Fibroblast of lung (primary cell): ENCODE measurements at regions not wholly inside any gene's neighbourhood (a gene's known extent, or its start where the extent isn't known, plus 50 kb on each side); places are given as distances from the start of the nearest gene placed in this dataset.

ENCODE experiments used
- DNase-seq, 2 donors: peaks; one replicate each; pipeline versions ENCODE4 v3.0.0 to v3.0.0-alpha.2; 2010; ENCODE audit warnings: low read depth in 2 of 2
- H2AFZ ChIP-seq: 2 replicates; pipeline ENCODE4 v1.5.1; 2012; ENCODE audit warnings: low read length, control low read depth, inconsistent platforms
- H3K27ac ChIP-seq: 2 replicates; pipeline ENCODE4 v1.5.1; 2011; ENCODE audit warnings: low read length, control low read depth; ENCODE audit not compliant: insufficient read depth
- H3K27me3 ChIP-seq: 2 replicates; pipeline ENCODE4 v1.5.1; 2011; ENCODE audit warnings: mild to moderate bottlenecking, low read length; ENCODE audit not compliant: control insufficient read depth, insufficient read depth
- H3K36me3 ChIP-seq: 2 replicates; pipeline ENCODE4 v1.5.1; 2011; ENCODE audit warnings: low read length; ENCODE audit not compliant: control insufficient read depth, insufficient read depth
- H3K4me1 ChIP-seq: 2 replicates; pipeline ENCODE4 v1.5.1; 2011; ENCODE audit warnings: low read length; ENCODE audit not compliant: control insufficient read depth, insufficient read depth; ENCODE audit errors: extremely low read depth
- H3K4me2 ChIP-seq: 2 replicates; pipeline ENCODE4 v1.5.1; 2011; ENCODE audit warnings: low read length, control low read depth; ENCODE audit not compliant: insufficient read depth; ENCODE audit errors: extremely low read depth
- H3K4me3 ChIP-seq, 4 experiments: fragments of 200-600 bp in 1 of 4; sonication (generic) in 1 of 4; replicated peaks in 1 of 4; 2 replicates each; pipeline ENCODE4 v1.5.1; 2011 to 2016; ENCODE audit warnings: low read length in 4 of 4, low read depth in 3 of 4, mild to moderate bottlenecking in 3 of 4, control low read depth in 2 of 4, inconsistent platforms in 1 of 4, mixed read lengths in 1 of 4; ENCODE audit not compliant: insufficient read depth in 1 of 4; ENCODE audit errors: control extremely low read depth in 1 of 4
- H3K79me2 ChIP-seq: 2 replicates; pipeline ENCODE4 v1.5.1; 2012; ENCODE audit warnings: mild to moderate bottlenecking, low read length, inconsistent platforms; ENCODE audit not compliant: control insufficient read depth, insufficient read depth
- H3K9ac ChIP-seq: 2 replicates; pipeline ENCODE4 v1.5.1; 2011; ENCODE audit warnings: mild to moderate bottlenecking, low read length, control low read depth; ENCODE audit not compliant: insufficient read depth
- H3K9me3 ChIP-seq: 2 replicates; pipeline ENCODE4 v1.5.1; 2012; ENCODE audit warnings: low read depth, low read length; ENCODE audit not compliant: control insufficient read depth, insufficient read depth
- H4K20me1 ChIP-seq: 2 replicates; pipeline ENCODE4 v1.5.1; 2011; ENCODE audit warnings: low read length; ENCODE audit not compliant: control insufficient read depth, insufficient read depth; ENCODE audit errors: extremely low read depth
- EZH2 ChIP-seq: IDR thresholded peaks from 2 replicates; pipeline ENCODE4 v1.5.1; 2012; ENCODE audit warnings: low read length, control low read depth, mild to moderate bottlenecking; ENCODE audit errors: missing control alignments
- TF ChIP-seq, protein P1 (sequence below), 2 donors: IDR thresholded peaks in 1 of 2; conservative IDR thresholded peaks in 1 of 2; 1 replicate in 1 of 2; 2 replicates in 1 of 2; pipeline ENCODE4 v1.5.1; 2011 to 2012; ENCODE audit warnings: low read length in 2 of 2, control low read depth in 1 of 2, inconsistent platforms in 1 of 2, low read depth in 1 of 2, mild to moderate bottlenecking in 1 of 2

DNA sequence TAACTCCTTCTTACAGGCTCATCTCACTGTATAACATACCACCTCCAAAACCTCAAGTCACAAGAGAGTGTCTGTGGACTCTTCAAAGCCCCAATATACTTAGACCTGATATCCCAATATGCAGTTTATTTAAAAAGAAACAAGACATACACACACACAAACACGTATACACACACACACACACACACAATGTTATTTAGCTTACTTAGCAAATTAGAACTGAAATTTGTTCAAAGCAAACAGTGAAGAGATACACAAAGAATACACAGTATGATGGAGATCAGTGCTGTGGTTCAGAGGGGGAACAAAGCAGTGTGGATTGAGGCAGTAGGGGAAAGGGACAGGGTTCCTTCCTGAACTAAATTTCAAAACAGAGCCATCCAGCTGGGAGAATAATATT lies 807.2 kb downstream of the IPMK start:
- Histone ChIP-seq H3K36me3 (no peaks in the 10 kb centered on the region), H4K20me1 (no peaks in the 10 kb centered on the region), H3K4me2 (no peak overlapping the region), H3K9me3 (no peaks in the 10 kb centered on the region), H3K79me2 (no peaks in the 10 kb centered on the region), H3K4me1 (no peaks in the 10 kb centered on the region), H3K4me3 (no peak overlapping the region), H3K9ac (no peak overlapping the region), H3K27ac (no peak overlapping the region), H2AFZ (no peak overlapping the region), H3K27me3 (no peaks in the 10 kb centered on the region)
- TF ChIP-seq, protein P1, sequence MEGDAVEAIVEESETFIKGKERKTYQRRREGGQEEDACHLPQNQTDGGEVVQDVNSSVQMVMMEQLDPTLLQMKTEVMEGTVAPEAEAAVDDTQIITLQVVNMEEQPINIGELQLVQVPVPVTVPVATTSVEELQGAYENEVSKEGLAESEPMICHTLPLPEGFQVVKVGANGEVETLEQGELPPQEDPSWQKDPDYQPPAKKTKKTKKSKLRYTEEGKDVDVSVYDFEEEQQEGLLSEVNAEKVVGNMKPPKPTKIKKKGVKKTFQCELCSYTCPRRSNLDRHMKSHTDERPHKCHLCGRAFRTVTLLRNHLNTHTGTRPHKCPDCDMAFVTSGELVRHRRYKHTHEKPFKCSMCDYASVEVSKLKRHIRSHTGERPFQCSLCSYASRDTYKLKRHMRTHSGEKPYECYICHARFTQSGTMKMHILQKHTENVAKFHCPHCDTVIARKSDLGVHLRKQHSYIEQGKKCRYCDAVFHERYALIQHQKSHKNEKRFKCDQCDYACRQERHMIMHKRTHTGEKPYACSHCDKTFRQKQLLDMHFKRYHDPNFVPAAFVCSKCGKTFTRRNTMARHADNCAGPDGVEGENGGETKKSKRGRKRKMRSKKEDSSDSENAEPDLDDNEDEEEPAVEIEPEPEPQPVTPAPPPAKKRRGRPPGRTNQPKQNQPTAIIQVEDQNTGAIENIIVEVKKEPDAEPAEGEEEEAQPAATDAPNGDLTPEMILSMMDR (conservative IDR thresholded peaks at IDR 0.05 in 1 of 2, IDR thresholded peaks at IDR 0.05 in 1 of 2; ENCODE audit: low read depth in 1 of 2, low read length in 2 of 2): no peak
- TF ChIP-seq EZH2: no peak
- no peak for DNase-seq

DNA sequence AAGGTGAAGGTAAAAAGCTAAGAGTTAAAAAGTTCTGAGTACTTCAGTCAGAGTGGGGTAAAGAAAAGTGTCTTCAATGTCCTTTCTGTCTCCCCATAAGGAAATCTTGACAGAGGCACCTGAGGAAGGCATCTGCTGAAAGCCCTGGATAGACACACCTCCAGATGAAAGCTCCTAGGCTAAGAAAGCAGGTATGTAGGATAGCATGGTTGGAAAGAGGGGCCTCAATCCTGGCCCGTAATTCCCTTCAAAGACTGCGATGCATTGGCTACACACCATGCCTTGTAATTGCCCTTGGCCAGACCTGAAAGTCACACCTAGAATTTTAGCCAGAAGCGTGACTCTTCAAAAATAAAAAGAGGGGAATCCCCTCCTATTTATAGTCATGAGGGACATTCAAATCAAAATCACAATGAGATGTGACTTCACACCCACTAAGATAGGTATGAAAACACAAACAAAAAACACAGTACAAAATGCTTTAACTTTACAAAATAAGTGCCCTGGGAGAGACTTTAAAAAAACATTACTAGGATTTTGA lies 809.7 kb downstream of the IPMK start:
- Histone ChIP-seq H2AFZ (no peak overlapping the region), H3K4me3 (no peak overlapping the region), H3K27me3 (no peaks in the 10 kb centered on the region), H3K79me2 (no peaks in the 10 kb centered on the region), H4K20me1 (no peaks in the 10 kb centered on the region), H3K9ac (no peak overlapping the region), H3K9me3 (no peaks in the 10 kb centered on the region), H3K36me3 (no peaks in the 10 kb centered on the region), H3K4me1 (no peaks in the 10 kb centered on the region), H3K27ac (no peak overlapping the region), H3K4me2 (no peak overlapping the region)
- no peak for DNase-seq
- no peak for TF ChIP-seq EZH2
- TF ChIP-seq, protein P1 (conservative IDR thresholded peaks at IDR 0.05 in 1 of 2, IDR thresholded peaks at IDR 0.05 in 1 of 2; ENCODE audit: low read depth in 1 of 2, low read length in 2 of 2): no peak

DNA sequence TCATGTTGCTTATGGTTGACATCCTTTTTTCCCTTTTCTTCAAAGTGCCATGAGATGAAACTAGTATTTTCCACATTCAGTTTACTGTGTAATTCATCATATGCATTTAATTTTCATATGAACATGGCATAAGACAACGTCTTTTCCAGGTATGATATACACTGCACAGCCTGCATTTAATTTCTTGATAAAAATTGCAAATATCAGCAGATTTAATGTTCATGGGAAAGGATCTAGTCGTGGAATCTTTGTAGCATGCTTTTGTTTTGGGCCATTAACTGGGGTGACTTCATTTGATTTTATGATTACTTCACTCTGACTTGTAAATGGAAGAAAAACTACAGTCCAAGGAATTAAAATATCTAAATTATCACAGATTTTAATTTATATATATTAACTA lies 837.3 kb downstream of the IPMK start:
- H3K4me1 ChIP-seq: no peaks in the 10 kb centered on the region
- no peak overlapping the region for H3K4me2 ChIP-seq
- H3K9ac ChIP-seq: no peak overlapping the region
- H3K79me2 ChIP-seq: no peaks in the 10 kb centered on the region
- no peak overlapping the region for H2AFZ ChIP-seq
- no peak for TF ChIP-seq EZH2
- TF ChIP-seq, protein P1 (conservative IDR thresholded peaks at IDR 0.05 in 1 of 2, IDR thresholded peaks at IDR 0.05 in 1 of 2; ENCODE audit: low read depth in 1 of 2, low read length in 2 of 2): no peak
- no peak overlapping the region for H3K4me3 ChIP-seq
- H4K20me1 ChIP-seq: no peaks in the 10 kb centered on the region
- H3K27ac ChIP-seq: no peak overlapping the region
- H3K36me3 ChIP-seq: no peaks in the 10 kb centered on the region
- no peak for DNase-seq
- H3K9me3 ChIP-seq: no peaks in the 10 kb centered on the region
- no peaks in the 10 kb centered on the region for H3K27me3 ChIP-seq
